Activated CD4-positive, alpha-beta T cell treated with anti-CD3 and anti-CD28 coated beads, Interleukin-2, amount 50 U/mL, for 48 hours (primary cell): ENCODE measurements at regions not wholly inside any gene's neighbourhood (a gene's known extent, or its start where the extent isn't known, plus 50 kb on each side); places are given as distances from the start of the nearest gene placed in this dataset.
"Not testable (repeated sequence)": the region's sequence is repeated elsewhere in the genome, so short reads cannot be mapped to it uniquely, and the experiment has no call there.

Experiments
- DNase-seq, 2 experiments: peaks; one replicate each; pipeline ENCODE4 v3.0.0-alpha.2; 2020

DNA sequence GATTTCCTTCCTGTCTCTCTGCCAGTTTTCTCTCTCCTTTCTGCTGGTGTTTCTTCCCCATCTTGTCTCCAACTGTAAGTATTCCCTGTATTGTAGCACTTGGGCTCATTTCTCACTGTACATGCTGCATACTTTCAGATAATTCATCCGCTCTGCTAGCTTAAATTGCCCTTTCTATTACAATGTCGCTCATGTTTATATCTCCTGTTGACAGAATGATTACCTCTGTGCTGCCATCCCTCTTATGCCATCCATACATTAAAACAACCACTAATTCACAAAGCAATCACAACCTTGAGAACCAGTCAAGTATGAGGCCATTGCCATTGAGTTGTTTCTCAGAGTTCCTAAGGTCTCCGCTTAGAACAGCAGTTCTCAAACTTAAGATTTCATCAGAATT lies 107.5 kb upstream of the SOX2 start:
- DNase-seq = no peak

DNA sequence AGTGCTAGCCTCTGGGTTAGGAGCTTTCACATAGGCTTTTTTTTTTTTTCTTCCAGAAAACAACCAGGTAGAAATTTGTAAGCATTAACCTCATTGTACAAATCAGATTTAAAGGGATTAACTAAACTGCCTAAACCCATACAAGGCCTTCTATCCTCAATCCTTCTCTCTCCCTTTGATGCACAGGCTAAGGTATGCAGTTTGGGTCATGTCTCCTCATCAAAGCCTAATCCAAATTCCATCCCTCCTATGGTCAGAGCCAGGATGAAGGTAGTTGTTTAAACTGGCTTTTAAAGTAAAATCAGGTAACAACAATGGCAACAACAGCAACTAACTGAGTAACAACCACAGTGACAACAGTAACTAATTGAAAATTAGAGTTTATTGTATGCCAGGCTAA lies 115.6 kb upstream of the SOX2 start:
- no peak for DNase-seq

GRCh38 chr3:181590939-181591338 lies 120.8 kb upstream of the SOX2 start:
- not testable (repeated sequence) for DNase-seq

- no peak for DNase-seq
Observed at GRCh38 chr3:181582619-181583018, 129.1 kb upstream of the SOX2 start.

DNA sequence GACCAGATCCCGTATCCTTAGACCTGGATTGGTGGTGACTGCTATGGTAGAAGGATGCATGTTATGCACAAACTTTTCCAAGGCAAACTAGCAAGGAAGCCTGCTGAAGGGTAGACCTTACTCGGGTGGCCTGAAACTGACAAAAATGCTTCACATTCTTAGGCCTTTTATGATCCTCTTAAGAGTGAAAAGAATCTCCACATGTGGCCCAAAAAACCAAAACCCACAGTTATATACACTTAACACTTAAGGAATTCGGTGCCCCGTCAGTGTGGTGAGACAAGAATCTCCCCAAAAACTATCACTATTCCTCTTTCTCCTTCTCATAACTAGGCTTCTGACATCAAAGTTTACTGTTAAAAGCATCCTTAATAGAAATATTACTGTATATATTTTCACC lies 130.1 kb upstream of the SOX2 start:
- DNase-seq = no peak

DNA sequence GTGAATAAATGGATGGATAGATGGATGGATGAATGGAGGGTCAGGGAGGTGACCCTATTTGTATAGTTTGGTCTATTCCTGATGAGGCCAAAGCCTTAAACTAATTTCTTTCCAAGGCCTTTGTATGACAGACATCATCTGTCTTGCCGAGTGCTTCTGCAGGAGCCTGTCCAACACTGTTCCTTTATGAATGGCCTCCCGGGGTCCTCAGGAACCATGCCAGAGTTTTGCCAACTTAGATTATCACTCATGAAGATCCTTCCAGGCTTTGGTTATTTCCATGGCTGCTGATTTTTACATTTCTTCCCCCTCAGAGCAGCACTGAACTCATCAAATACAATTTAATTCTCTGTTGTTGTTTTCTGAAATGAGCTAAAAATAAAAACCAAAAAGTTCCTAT lies 133.0 kb upstream of the SOX2 start:
- no peak for DNase-seq

DNA sequence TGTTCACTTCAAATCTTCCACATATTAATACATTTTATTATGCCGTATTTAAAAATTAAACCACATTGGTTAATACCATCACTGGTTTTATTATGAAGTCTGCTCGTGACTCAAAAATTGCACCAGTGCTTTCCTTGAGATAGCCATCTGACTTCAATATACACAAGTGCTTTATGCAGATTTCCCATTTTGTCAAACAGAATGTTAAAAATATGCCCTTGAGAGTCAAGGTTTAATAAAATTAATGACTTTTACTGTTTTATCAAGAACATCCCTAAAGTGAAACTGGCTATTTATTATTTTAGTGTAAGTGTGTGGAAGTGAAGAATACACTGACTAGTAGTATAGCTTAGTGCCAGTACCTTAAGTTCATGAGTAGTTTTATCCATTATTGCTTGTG lies 139.3 kb upstream of the SOX2 start:
- no peak for DNase-seq

DNA sequence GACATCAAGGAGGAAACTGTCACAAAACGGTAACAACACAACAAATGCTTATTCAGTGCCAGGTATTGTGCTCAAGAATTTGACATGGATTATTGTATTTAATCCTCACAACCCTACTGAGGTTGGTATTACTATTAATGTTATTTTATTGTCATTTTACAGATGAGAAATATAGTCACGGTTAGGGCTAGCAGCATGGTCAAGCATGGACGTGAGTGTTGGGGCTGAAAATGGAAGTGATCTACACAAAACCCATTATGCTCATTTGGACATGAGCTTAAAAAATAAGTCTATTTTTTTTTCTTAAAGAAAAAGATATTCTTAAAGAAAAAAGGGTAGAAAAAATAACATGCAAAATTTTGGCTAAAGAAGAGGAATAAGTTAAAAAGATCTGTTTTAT lies 141.3 kb upstream of the SOX2 start:
- no peak for DNase-seq

DNA sequence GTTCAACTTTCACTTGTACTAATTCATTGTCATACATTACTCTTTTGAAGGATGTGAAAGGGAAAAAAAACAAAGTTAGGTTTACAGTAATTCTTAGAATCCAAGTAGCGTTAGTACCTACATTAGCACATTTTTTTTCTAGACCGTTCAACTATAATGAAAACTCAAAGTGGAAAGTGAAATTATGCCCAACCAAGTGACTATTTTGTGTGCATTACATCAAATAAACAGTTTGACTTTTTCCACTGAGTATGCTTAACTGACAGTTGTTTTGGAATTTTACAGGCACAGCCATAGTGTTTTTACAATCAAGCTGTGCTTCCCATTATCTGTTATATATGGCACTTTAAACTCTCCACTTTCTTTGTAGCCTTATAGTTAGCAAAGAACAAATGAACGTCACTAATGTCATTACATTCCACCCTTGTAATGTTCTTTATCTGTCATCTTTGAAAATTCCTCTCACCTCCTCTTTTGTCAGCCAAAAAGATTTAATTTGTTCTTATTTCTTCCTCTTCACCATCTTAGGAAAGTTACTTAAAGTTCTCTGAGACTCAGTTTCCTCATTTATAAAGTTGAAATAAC lies 142.3 kb upstream of the SOX2 start:
- no peak for DNase-seq

DNA sequence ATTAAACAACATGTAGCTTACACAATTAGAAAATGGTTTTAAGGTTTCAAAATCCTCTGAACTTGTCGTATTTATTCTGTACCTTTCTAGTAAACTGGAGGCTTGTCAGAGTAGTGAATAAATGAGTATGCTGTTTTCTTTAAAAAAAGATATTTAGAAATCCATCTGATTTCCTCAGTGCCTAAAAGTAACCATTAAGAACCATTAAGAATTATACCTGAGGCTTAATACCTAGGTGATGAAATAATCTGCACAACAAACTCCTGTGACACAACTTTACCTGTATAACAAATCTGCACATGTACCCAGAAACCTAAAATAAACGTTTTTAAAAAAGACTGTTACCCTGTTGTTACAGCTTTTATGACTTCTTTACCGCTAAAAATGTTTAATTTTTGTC lies 143.0 kb upstream of the SOX2 start:
- DNase-seq = no peak

DNA sequence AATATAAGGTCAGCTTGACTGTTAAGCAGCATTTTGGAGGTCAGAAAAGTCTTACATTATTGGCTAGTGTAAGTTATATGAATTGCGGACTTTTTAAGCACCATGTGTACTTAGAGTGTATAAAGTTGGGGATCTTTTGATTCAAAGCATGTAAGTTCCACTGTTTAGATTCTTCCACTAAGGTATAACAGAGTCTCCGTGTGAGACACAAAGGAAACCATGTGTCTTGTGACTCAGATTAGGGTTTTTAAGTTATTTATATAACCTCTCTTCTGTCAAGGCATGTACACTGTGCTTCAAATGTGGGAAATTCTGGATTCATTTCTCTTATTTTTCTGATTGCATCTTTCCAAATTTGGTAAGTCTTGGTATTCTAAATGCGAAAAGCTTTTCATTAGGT lies 143.5 kb upstream of the SOX2 start:
- DNase-seq = no peak

GRCh38 chr3:181567311-181568075 lies 144.2 kb upstream of the SOX2 start:
- DNase-seq = no peak

DNA sequence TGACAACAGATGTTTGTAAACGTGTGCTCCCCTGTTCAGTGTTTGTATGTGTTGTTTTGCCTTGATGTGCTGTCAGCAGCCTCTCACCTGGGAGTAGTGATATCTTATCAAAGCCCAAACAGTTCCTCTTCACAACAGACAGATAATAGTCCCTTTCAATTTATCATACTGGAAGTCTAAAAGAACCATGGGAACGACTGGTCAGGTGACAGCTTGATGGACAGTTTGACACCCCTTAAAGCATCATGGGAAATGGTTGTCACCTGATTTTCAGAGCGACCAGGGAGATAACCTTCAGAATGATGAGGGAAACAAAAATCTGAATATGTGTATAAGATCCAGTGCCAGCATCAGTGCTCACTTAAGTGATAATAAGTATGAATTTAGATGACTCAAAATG lies 146.3 kb upstream of the SOX2 start:
- no peak for DNase-seq

GRCh38 chr3:181564222-181564621 lies 147.5 kb upstream of the SOX2 start:
- DNase-seq = no peak

GRCh38 chr3:181561139-181562031 lies 150.3 kb upstream of the SOX2 start:
- DNase-seq = no peak

DNA sequence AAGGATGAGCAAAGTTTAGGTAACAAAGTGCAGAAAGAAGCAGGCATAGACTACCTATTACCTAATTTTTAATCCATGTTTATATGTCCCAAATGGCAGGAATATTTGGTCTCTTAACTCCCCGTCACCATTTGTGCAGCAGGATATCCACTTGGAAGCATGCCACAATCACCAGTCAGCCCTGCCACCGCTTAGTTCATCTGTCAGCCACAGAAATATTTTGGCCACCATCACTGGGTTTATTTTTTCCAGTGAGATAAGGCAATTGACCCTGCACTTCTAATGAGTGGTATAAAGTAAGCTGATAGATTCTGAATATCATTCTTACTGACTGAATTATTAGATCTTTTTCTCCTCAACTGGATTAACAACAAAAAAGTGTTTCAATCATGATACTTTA lies 152.9 kb upstream of the SOX2 start:
- DNase-seq = no peak

DNA sequence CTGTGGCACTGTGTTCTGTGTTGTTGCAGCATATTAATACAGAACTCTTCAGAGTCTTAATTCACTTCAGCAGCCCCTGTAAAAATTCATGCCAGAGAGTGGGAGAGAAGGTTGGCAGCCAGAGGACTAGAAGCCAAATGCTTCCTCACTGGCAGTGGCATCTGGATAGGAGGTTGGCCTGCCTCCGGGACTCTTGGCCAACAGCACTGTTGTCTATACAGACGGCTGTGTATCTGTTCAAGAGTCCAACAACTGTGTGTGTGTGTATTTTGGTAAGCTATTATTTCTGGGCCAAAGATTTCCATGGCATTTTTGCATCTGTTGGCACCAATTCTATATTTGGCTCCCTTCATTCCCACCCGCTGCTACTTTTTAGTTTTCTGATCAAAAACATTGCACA lies 156.0 kb upstream of the SOX2 start:
- no peak for DNase-seq

DNA sequence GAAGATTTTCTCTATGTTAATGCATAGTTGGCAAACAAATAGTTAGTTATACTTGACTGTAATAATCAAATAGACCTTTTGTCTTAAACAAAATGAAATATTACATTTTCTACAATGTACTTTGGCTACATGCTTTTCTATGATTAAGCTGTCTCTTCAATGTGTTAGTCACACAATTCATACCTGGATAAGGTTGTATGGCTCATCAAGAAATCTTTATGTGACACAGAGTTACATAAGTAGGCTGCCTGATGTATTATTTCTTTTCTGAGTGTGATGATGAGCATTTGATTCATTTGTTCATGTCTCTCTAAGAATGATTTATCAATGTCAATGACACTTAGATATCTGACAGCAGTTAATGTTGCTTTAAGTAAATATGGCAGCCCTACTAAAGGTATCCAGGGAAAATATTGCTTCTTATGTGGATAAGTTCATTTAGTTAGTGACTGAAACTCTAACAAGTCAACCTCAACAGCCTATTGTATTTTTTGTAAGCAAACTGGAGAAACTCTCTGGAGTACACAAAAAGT lies 157.4 kb upstream of the SOX2 start:
- no peak for DNase-seq

- DNase-seq = no peak
Observed at GRCh38 chr3:181549266-181549665, 162.5 kb upstream of the SOX2 start.

DNA sequence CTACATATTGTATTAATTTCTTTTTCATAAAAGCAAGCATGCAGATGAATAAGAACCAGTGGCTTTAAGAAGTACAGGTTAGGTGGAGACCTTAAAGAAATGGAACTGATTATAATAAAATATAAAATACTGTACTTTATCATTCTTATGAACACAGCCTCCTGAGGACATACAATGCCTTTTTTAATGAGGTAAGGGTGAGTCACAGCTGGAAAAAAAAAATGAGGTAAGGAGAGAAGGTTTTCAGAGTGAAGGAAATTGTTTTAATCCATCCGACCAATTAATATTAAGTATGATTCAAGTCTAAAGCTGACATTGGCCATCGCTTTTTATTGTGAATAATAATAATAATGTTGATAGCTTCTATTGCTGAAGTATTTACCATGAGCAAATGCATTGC lies 170.3 kb upstream of the SOX2 start:
- DNase-seq = no peak

DNA sequence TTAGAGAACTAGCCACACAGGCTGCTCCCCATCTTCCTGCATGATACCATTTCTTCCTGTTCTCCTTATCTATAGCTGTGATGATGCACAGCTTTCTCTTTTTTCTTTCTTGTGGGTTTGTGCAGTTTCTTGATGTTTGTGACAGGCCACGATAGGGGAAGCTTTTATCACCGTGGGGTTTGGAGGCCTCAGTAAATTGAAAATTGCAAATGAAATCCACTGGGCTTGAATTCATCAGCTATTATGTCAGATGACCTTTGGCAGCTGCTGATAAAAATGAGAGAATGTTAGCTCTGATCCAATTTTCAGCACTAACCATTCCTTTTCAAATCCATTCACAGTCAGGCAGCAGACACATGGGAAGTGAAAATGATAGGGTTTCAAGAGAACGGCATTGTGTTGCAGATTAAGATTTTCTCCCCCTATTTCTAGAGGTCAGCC lies 176.9 kb upstream of the SOX2 start:
- no peak for DNase-seq

DNA sequence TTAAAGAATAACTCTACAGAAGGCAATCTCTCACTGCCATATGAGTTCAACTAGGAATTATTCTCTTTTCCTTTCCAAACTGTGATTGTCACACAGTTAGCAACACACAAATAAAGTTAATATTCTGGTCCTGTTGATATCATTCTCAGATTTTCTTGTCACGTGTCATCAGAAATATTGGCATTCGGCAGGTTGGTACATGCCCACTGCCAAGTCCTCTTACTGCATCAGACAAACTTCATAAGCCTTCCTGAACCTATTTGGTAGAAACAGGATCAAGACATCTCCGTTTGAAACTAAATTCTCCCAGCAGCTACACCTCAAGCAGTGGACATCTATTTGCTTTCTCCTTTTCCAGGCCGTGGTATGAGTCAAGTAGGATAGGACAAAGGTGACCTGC lies 177.9 kb upstream of the SOX2 start:
- no peak for DNase-seq

- no peak for DNase-seq
Observed at GRCh38 chr3:181530584-181530983, 181.1 kb upstream of the SOX2 start.

- no peak for DNase-seq
Observed at GRCh38 chr3:181521831-181522230, 189.9 kb upstream of the SOX2 start.
